ENCODE measurements at regions not wholly inside any gene's neighbourhood (a gene's known extent, or its start where the extent isn't known, plus 50 kb on each side); places are given as distances from the start of the nearest gene placed in this dataset.
A peak's percentile ranks its signal among the peaks of the same experiment; 100 is the strongest.

GRCh38 chr6:121612927-121613326 is 177.5 kb downstream of the GJA1 start (continued):
- TF ChIP-seq BHLHE40 (IDR thresholded peaks at IDR 0.05; ENCODE audit: low read depth, low read length) (no peak), JUN (IDR thresholded peaks at IDR 0.05) (no peak), E2F6 (IDR thresholded peaks at IDR 0.05; ENCODE audit: borderline replicate concordance, low read depth) (no peak), CHD2 (IDR thresholded peaks at IDR 0.05; ENCODE audit: low read length, partially characterized antibody) (no peak), ESRRA (IDR thresholded peaks at IDR 0.05; ENCODE audit: borderline replicate concordance, low read length) (no peak)

- no peak for TF ChIP-seq HMGXB4 (CRISPR knock-in tag; IDR thresholded peaks at IDR 0.05; ENCODE audit: borderline replicate concordance)
- TF ChIP-seq CHD4 (IDR thresholded peaks at IDR 0.05; ENCODE audit: borderline replicate concordance) = no peak
- TF ChIP-seq HOXB5 (CRISPR knock-in tag; IDR thresholded peaks at IDR 0.05) = no peak
- TF ChIP-seq FOSB (CRISPR knock-in tag; IDR thresholded peaks at IDR 0.05) = no peak
- no peak for TF ChIP-seq JUNB (IDR thresholded peaks at IDR 0.05)
- TF ChIP-seq RARB (CRISPR knock-in tag; IDR thresholded peaks at IDR 0.05) = no peak
- TF ChIP-seq CEBPB (IDR thresholded peaks at IDR 0.05) = no peak
- TF ChIP-seq MYC (IDR thresholded peaks at IDR 0.05; ENCODE audit: borderline replicate concordance, low read length) = no peak
- no peak for TF ChIP-seq ZNF302 (CRISPR knock-in tag; IDR thresholded peaks at IDR 0.05)
- no peak for TF ChIP-seq NR3C1 (IDR thresholded peaks at IDR 0.05)
- no peak for TF ChIP-seq RCOR1 (IDR thresholded peaks at IDR 0.05; ENCODE audit: low read depth, low read length)
- no peak for TF ChIP-seq FOSL2 (IDR thresholded peaks at IDR 0.05)
- no peak for TF ChIP-seq FOSL2 (CRISPR knock-in tag; IDR thresholded peaks at IDR 0.05)
- no peak for TF ChIP-seq ESRRA (IDR thresholded peaks at IDR 0.05; ENCODE audit: borderline replicate concordance, low read length)
- no peak for TF ChIP-seq CTCF (IDR thresholded peaks at IDR 0.05)
- no peak for TF ChIP-seq HEYL (CRISPR knock-in tag; IDR thresholded peaks at IDR 0.05)
- ChIA-PET POLR2A (no interaction called here), CTCF (no interaction called here)
- Histone ChIP-seq H3K27ac (no peak overlapping the region), H3K9me3 (no peaks in the 10 kb centered on the region), H3K4me1 (no peaks in the 10 kb centered on the region), H3K4me2 (no peak overlapping the region), H3K4me3 (no peak overlapping the region)
- FAIRE-seq = no peak
- no peak for DNase-seq (ENCODE audit: low read depth in 1 of 2, low spot score in 1 of 2)
- no peak for ATAC-seq
- 95% methylated on average over 5 of the region's 5 CpGs for WGBS (ENCODE audit: missing lambda C conversion rate)
These were observed 178.7 kb downstream of the GJA1 start for GRCh38 chr6:121614115-121614514.

GRCh38 chr6:121615493-121615892 is 180.0 kb downstream of the GJA1 start:
- H3K4me1 ChIP-seq = no peaks in the 10 kb centered on the region
- H3K27ac ChIP-seq = no peak overlapping the region
- WGBS (ENCODE audit: missing lambda C conversion rate) = 51% methylated on average over 3 of the region's 3 CpGs
- DNase-seq (ENCODE audit: low read depth in 1 of 2, low spot score in 1 of 2) = peak in 1 of 2 experiments; percentile 22
- no peak overlapping the region for H3K4me2 ChIP-seq
- ATAC-seq = no peak
- TF ChIP-seq RAD21 (conservative IDR thresholded peaks at IDR 0.05 in 1 of 2, IDR thresholded peaks at IDR 0.05 in 1 of 2) (peak in 1 of 2 experiments; percentile 16; a peak in 1 of 5 replicates), CBX8 (IDR thresholded peaks at IDR 0.05) (no peak)
- H3K4me3 ChIP-seq = no peak overlapping the region
- ChIA-PET POLR2A (no interaction called here), CTCF (no interaction called here)
- FAIRE-seq = no peak
- no peaks in the 10 kb centered on the region for H3K9me3 ChIP-seq

All from A549 (cell line).